Astrocyte of the spinal cord (primary cell): ENCODE measurements at regions not wholly inside any gene's neighbourhood (a gene's known extent, or its start where the extent isn't known, plus 50 kb on each side); places are given as distances from the start of the nearest gene placed in this dataset.

Experiments used
- DNase-seq: peaks from one replicate; pipeline ENCODE4 v3.0.0; 2011; ENCODE audit warnings: low read depth, low spot score
- H3K4me3 ChIP-seq: 2 replicates; pipeline ENCODE4 v1.5.1; 2011; ENCODE audit warnings: low read depth, mild to moderate bottlenecking, low read length, moderate library complexity
- CTCF ChIP-seq: IDR thresholded peaks from 2 replicates; pipeline ENCODE4 v1.5.1; 2012; ENCODE audit warnings: low read depth, mild to moderate bottlenecking, low read length, inconsistent platforms
- in situ Hi-C: cut with HindIII; loops from 2 replicates; pipeline ENCODE4 v1.10.0; 2017; ENCODE audit warnings: low sequenced_read_pairs

GRCh38 chr13:92938486-92939020 lies 288.1 kb upstream of the GPC6 start:
- in situ Hi-C loops = no loop called here
- no peak for TF ChIP-seq CTCF
- no peak for DNase-seq
- H3K4me3 ChIP-seq = no peak overlapping the region

- no peak overlapping the region for H3K4me3 ChIP-seq
- TF ChIP-seq CTCF = no peak
- in situ Hi-C loops = no loop called here
- peak; percentile 33 for DNase-seq
Measured at GRCh38 chr13:92941167-92941566, 285.4 kb upstream of the GPC6 start.

DNA sequence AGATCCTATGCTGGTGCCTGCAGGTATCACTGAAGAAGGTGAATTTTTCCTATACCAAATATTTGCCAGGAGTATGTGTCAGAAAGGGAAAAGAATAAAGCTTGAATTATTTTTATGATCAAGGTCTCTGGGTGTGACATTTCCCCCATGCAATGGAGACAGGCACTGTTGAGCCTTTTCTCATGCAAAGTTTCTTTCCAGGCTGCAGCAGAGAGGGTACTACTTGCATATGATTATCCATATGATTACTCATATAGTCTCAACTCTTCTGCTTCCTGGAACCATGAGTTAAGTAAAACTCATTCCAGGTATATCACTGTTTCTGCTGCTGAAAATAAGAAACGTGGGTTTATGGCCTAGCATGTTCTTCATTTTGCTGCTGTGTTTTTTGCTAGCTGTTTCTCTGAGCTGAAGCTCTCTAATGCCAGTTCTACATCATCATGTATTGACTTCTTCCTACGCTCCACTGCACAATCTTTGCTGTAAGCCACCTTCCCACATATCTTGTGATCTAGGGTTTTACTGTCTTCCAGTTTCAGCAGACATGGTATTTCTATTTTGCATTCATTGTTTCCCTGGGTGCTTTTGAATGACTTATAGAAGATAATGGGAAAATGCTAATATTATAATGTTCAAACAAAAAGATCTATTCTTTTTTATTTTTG lies 278.7 kb upstream of the GPC6 start:
- DNase-seq = no peak
- H3K4me3 ChIP-seq = no peak overlapping the region
- TF ChIP-seq CTCF = no peak
- in situ Hi-C loops = no loop called here

DNA sequence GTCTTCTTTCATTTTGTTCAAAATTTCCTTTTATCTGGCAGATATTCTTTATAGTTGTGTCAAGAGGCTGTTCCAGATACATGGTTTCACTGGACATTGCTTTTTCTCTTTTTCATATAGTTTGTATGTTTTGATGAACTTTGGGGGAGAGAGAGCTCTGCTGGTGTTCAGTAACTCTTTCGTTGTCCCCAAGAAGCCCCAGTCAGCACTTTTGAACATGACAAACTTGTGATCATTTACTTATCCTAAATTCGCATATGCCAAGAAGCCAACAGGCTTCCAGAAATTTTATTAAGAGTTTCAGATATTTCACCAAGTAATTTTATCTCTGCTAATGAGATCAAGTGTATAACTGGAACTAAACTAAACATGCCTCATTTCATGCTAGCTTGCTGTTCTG lies 275.8 kb upstream of the GPC6 start:
- no peak for TF ChIP-seq CTCF
- in situ Hi-C loops = no loop called here
- no peak for DNase-seq
- no peak overlapping the region for H3K4me3 ChIP-seq

DNA sequence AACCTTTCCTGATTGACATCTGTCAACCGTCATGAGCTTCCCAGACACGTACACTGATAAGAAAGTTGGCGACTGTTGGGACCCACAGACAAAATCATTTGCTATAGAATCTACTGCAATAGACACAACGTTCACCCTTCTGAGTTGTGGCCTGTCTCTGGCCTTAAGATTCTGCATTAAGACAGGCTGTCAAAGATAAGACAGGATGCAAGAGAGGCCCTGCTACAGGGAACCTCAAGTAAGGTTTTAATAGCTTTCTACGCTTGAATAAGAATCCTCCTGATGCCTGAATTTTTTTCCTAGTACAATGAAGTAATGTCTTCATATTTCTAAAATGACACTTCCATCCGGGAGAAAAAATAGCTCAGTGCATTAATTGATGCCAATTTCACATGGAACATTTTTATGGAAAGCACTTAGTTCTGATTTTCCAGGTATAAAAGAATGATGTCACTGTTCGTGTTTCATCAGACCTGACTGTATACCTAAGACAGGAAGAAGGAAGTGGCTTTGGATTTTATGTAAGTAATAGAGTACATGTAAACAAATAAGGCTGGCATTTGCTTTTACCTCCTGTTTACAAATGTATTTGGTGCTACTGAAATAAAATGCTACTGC lies 275.2 kb upstream of the GPC6 start:
- in situ Hi-C loops = no loop called here
- no peak overlapping the region for H3K4me3 ChIP-seq
- no peak for TF ChIP-seq CTCF
- no peak for DNase-seq

DNA sequence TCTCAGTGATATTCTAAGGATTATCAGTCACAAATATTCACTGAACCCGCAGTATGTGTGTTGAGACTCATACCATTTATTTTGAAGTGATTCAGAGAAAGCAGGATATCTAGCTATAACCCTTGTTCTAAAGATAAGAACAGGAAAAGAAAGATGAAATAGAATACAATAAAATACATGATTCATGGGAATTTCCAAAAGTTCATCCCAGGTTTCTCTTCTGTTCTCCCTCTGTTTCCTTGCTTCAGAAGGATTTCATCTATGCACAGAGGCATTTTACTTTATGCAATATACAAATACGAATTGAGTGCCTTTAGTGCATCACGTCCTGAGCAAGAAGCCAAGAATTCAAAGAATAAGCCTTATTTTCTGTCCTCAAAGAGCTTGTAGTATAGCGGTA lies 274.4 kb upstream of the GPC6 start:
- H3K4me3 ChIP-seq = no peak overlapping the region
- in situ Hi-C loops = no loop called here
- no peak for DNase-seq
- no peak for TF ChIP-seq CTCF
